ENCODE measurements at regions not wholly inside any gene's neighbourhood (a gene's known extent, or its start where the extent isn't known, plus 50 kb on each side); places are given as distances from the start of the nearest gene placed in this dataset.

GRCh38 chr5:34600118-34600493, 56.0 kb upstream of the RAI14 start:
- no peaks in the 10 kb centered on the region for H3K36me3 ChIP-seq
- no peak overlapping the region for H3K4me3 ChIP-seq
- ATAC-seq (no peak), DNase-seq (no peak)
- H3K9me3 ChIP-seq: no peaks in the 10 kb centered on the region
- TF ChIP-seq CTCF (IDR thresholded peaks at IDR 0.05): no peak
- peaks cover 12% of the 10 kb centered on the region for H3K4me1 ChIP-seq
- no peaks in the 10 kb centered on the region for H3K27me3 ChIP-seq
- intact Hi-C loops (cut with DNase I): no loop called here
- H3K27ac ChIP-seq: no peak overlapping the region

- Histone ChIP-seq H3K9me3 (no peaks in the 10 kb centered on the region), H3K27me3 (no peaks in the 10 kb centered on the region), H3K4me3 (no peak overlapping the region), H3K27ac (no peak overlapping the region), H3K36me3 (no peaks in the 10 kb centered on the region), H3K4me1 (peaks cover 4% of the 10 kb centered on the region)
- ATAC-seq (no peak), DNase-seq (no peak)
- intact Hi-C loops (cut with DNase I): no loop called here
- no peak for TF ChIP-seq CTCF (IDR thresholded peaks at IDR 0.05)
Measured at GRCh38 chr5:34603378-34603777, 52.8 kb upstream of the RAI14 start.

- TF ChIP-seq CTCF (IDR thresholded peaks at IDR 0.05): no peak
- Histone ChIP-seq H3K27me3 (no peaks in the 10 kb centered on the region), H3K4me1 (peaks cover 6% of the 10 kb centered on the region), H3K9me3 (no peaks in the 10 kb centered on the region), H3K4me3 (no peak overlapping the region), H3K27ac (no peak overlapping the region), H3K36me3 (no peaks in the 10 kb centered on the region)
- intact Hi-C loops (cut with DNase I): no loop called here
- ATAC-seq: no peak
- DNase-seq: no peak
Measured at GRCh38 chr5:34604119-34604675, 51.9 kb upstream of the RAI14 start.

GRCh38 chr5:34606101-34606500, 50.0 kb upstream of the RAI14 start:
- Histone ChIP-seq H3K4me1 (peaks cover 16% of the 10 kb centered on the region), H3K36me3 (no peaks in the 10 kb centered on the region), H3K9me3 (no peaks in the 10 kb centered on the region), H3K27me3 (no peaks in the 10 kb centered on the region), H3K4me3 (no peak overlapping the region), H3K27ac (no peak overlapping the region)
- intact Hi-C loops (cut with DNase I): no loop called here
- TF ChIP-seq CTCF (IDR thresholded peaks at IDR 0.05): no peak
- ATAC-seq (no peak), DNase-seq (no peak)
